ENCODE measurements at regions not wholly inside any gene's neighbourhood (a gene's known extent, or its start where the extent isn't known, plus 50 kb on each side); places are given as distances from the start of the nearest gene placed in this dataset.

DNA sequence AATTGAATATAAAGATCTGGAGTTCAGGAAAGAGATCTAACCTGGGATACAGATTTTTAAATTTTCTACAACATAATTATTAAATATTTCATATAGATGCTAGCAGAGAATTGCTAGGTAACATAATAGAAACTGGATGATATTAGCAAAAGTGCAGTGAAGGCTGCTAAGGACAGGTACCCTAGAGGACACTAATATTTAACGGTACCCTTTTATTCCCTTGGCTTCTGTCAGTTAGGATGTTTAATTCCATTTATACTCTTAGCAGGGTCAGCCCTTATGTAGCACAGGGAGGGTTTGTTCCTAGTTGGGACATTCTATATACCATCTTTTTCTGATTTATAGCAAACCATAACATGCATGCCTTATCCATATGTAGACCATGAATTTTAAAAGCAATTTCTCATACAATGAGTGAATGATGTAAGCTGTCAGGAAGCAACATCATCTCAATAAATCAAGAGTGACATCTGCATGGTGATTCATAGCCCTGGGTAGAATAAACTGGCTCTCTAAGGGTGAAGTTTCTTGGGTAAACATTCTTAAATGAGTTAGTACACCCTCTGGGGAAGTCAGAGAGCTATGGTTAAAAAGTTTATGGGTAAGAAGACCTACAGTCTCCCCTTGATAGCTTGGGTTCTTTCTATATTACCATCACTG is 404.4 kb upstream of the MGAT4C start:
- DNase-seq (ENCODE audit: low read depth), result no peak
- TF ChIP-seq, protein P1, sequence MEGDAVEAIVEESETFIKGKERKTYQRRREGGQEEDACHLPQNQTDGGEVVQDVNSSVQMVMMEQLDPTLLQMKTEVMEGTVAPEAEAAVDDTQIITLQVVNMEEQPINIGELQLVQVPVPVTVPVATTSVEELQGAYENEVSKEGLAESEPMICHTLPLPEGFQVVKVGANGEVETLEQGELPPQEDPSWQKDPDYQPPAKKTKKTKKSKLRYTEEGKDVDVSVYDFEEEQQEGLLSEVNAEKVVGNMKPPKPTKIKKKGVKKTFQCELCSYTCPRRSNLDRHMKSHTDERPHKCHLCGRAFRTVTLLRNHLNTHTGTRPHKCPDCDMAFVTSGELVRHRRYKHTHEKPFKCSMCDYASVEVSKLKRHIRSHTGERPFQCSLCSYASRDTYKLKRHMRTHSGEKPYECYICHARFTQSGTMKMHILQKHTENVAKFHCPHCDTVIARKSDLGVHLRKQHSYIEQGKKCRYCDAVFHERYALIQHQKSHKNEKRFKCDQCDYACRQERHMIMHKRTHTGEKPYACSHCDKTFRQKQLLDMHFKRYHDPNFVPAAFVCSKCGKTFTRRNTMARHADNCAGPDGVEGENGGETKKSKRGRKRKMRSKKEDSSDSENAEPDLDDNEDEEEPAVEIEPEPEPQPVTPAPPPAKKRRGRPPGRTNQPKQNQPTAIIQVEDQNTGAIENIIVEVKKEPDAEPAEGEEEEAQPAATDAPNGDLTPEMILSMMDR (IDR thresholded peaks at IDR 0.05; ENCODE audit: insufficient read depth, low read depth, low read length, missing control alignments), result no peak
- H3K4me3 ChIP-seq (ENCODE audit: low read depth, low read length), result no peak overlapping the region

- no peak overlapping the region for H3K4me3 ChIP-seq (ENCODE audit: low read depth, low read length)
- TF ChIP-seq, protein P1 (IDR thresholded peaks at IDR 0.05; ENCODE audit: insufficient read depth, low read depth, low read length, missing control alignments), result no peak
- no peak for DNase-seq (ENCODE audit: low read depth)
These were observed 403.8 kb upstream of the MGAT4C start for GRCh38 chr12:86659985-86660384.

DNA sequence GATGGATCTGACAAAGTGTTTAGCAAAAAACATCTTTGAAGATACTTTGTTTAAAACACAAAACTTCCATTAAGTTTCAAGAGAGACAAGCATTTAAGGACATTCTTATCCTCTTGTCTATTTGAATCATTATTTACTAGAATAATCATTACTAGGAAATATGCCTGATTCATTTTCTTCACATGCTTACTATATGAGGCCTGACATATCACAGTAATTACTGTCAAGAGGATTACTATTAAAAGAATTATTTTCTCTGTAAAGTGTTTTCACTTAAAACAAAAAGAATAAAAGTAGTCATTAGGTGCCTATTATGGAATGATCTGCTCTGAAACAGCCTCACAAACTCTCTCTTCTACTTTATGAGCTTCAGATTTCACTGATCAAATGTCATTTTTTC is 402.1 kb upstream of the MGAT4C start:
- no peak overlapping the region for H3K4me3 ChIP-seq (ENCODE audit: low read depth, low read length)
- TF ChIP-seq, protein P1 (IDR thresholded peaks at IDR 0.05; ENCODE audit: insufficient read depth, low read depth, low read length, missing control alignments), result no peak
- no peak for DNase-seq (ENCODE audit: low read depth)

DNA sequence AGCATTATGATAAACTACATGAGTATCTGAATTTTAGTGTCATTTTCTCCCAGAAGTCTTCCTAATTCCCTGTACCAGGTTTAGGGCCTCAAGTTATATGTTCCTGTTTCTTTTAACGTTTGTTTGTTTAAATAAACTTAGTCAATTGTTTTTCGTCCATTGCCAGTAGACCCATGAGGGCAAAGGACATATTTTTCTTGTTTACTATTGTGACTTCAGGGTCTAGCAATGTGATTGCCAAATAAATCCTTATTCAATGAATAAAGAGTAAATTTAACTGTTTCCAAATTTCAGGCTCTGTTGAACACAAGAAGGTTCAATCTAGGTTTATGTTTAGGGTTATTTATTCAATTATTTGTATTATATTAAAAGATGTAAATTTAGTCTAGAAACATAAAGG is 391.6 kb upstream of the MGAT4C start:
- no peak overlapping the region for H3K4me3 ChIP-seq (ENCODE audit: low read depth, low read length)
- TF ChIP-seq, protein P1 (IDR thresholded peaks at IDR 0.05; ENCODE audit: insufficient read depth, low read depth, low read length, missing control alignments), result no peak
- no peak for DNase-seq (ENCODE audit: low read depth)

DNA sequence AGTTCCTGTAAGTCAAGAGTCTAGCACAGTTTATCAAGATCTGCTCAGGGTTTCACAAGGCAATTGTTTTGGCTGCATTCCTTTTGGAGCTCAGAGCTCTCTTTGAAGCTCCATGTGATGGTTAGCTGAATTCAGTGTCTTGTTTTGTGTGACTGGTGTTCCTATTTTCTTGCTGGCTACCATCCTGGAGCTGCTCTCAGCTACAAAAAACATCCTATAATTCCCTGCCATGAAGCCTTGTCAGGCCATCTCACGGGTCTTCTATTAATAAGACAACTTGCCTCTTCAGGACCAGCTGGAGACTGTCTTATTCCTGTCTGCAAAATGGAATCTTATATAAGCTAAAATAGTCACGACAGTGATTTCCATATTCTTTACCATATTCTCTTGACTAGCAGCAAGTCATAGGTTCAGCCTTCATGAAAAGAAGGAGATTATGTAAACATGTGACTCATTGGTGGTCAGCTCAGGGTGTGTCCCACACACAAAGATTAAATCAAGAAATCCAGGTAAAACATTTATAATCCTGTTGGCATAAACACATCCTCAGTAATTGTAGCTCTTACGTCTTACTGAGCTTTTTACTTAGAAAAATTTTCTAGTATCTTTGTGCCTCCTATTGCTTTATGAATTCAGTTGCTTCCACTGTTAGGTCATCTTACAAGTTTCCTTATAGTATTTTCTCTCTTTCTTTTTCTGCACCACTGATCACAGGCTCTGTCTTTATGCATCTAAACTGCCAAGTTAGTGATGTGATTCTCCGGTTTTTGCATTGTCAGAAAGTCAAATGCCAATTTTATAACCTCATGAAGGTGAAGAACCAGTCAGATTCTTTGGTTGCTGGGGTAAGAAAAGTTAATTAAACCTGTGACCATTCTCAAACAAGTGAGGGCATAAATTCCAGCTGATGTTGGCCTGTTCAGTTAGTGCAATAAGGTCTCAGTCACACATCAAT is 378.5 kb upstream of the MGAT4C start:
- TF ChIP-seq, protein P1 (IDR thresholded peaks at IDR 0.05; ENCODE audit: insufficient read depth, low read depth, low read length, missing control alignments), result no peak
- H3K4me3 ChIP-seq (ENCODE audit: low read depth, low read length), result no peak overlapping the region
- no peak for DNase-seq (ENCODE audit: low read depth)

- DNase-seq (ENCODE audit: low read depth), result no peak
- no peak overlapping the region for H3K4me3 ChIP-seq (ENCODE audit: low read depth, low read length)
- TF ChIP-seq, protein P1 (IDR thresholded peaks at IDR 0.05; ENCODE audit: insufficient read depth, low read depth, low read length, missing control alignments), result no peak
These were observed 370.8 kb upstream of the MGAT4C start for GRCh38 chr12:86627001-86627400.

Data from GM12865 (cell line).